ENCODE measurements at regions not wholly inside any gene's neighbourhood (a gene's known extent, or its start where the extent isn't known, plus 50 kb on each side); places are given as distances from the start of the nearest gene placed in this dataset.

- H3K4me1 ChIP-seq (ENCODE audit: control insufficient read depth, extremely low read depth, insufficient read depth, low read length): no peaks in the 10 kb centered on the region
- H3K4me2 ChIP-seq (ENCODE audit: extremely low read depth, insufficient read depth, low read length): peak overlapping the region; percentile 44
- no peaks in the 10 kb centered on the region for H3K79me2 ChIP-seq (ENCODE audit: control insufficient read depth, insufficient read depth, low read length)
- peak overlapping the region; percentile 46 for H2AFZ ChIP-seq (ENCODE audit: low read length)
- H3K27me3 ChIP-seq (ENCODE audit: control insufficient read depth, insufficient read depth, low read length): peaks cover 4% of the 10 kb centered on the region
- no peak overlapping the region for H3K9ac ChIP-seq (ENCODE audit: insufficient read depth, low read length)
- peak; percentile 45 to 58 for DNase-seq (ENCODE audit: low read depth in 2 of 2)
- no peaks in the 10 kb centered on the region for H4K20me1 ChIP-seq (ENCODE audit: control insufficient read depth, extremely low read depth, insufficient read depth, low read length)
- H3K27ac ChIP-seq (ENCODE audit: insufficient read depth, low read length): no peak overlapping the region
- no peaks in the 10 kb centered on the region for H3K9me3 ChIP-seq (ENCODE audit: control insufficient read depth, insufficient read depth, low read depth, low read length)
- peak overlapping the region in 1 of 4 experiments; percentile 33 for H3K4me3 ChIP-seq (replicated peaks in 1 of 4; ENCODE audit: control extremely low read depth in 1 of 4, insufficient read depth in 1 of 4, low read depth in 3 of 4, low read length in 4 of 4)
- no peaks in the 10 kb centered on the region for H3K36me3 ChIP-seq (ENCODE audit: control insufficient read depth, insufficient read depth, low read length)
- TF ChIP-seq EZH2 (IDR thresholded peaks at IDR 0.05; ENCODE audit: low read length, missing control alignments): no peak
- peak; percentile 89 to 91 for TF ChIP-seq CTCF (conservative IDR thresholded peaks at IDR 0.05 in 1 of 2, IDR thresholded peaks at IDR 0.05 in 1 of 2; ENCODE audit: low read depth in 1 of 2, low read length in 2 of 2)
Measured at GRCh38 chr7:35537067-35538023, 157.6 kb downstream of the HERPUD2 start.

GRCh38 chr7:35536396-35536826 is 158.5 kb downstream of the HERPUD2 start:
- no peak overlapping the region for H2AFZ ChIP-seq (ENCODE audit: low read length)
- no peak for DNase-seq (ENCODE audit: low read depth in 2 of 2)
- no peaks in the 10 kb centered on the region for H3K79me2 ChIP-seq (ENCODE audit: control insufficient read depth, insufficient read depth, low read length)
- H3K27ac ChIP-seq (ENCODE audit: insufficient read depth, low read length): no peak overlapping the region
- no peaks in the 10 kb centered on the region for H3K4me1 ChIP-seq (ENCODE audit: control insufficient read depth, extremely low read depth, insufficient read depth, low read length)
- TF ChIP-seq CTCF (conservative IDR thresholded peaks at IDR 0.05 in 1 of 2, IDR thresholded peaks at IDR 0.05 in 1 of 2; ENCODE audit: low read depth in 1 of 2, low read length in 2 of 2) (no peak), EZH2 (IDR thresholded peaks at IDR 0.05; ENCODE audit: low read length, missing control alignments) (no peak)
- no peaks in the 10 kb centered on the region for H3K36me3 ChIP-seq (ENCODE audit: control insufficient read depth, insufficient read depth, low read length)
- no peaks in the 10 kb centered on the region for H3K9me3 ChIP-seq (ENCODE audit: control insufficient read depth, insufficient read depth, low read depth, low read length)
- H3K4me2 ChIP-seq (ENCODE audit: extremely low read depth, insufficient read depth, low read length): no peak overlapping the region
- no peak overlapping the region for H3K4me3 ChIP-seq (replicated peaks in 1 of 4; ENCODE audit: control extremely low read depth in 1 of 4, insufficient read depth in 1 of 4, low read depth in 3 of 4, low read length in 4 of 4)
- H3K27me3 ChIP-seq (ENCODE audit: control insufficient read depth, insufficient read depth, low read length): peaks cover 4% of the 10 kb centered on the region
- H4K20me1 ChIP-seq (ENCODE audit: control insufficient read depth, extremely low read depth, insufficient read depth, low read length): no peaks in the 10 kb centered on the region
- H3K9ac ChIP-seq (ENCODE audit: insufficient read depth, low read length): no peak overlapping the region

- no peak for TF ChIP-seq EZH2 (IDR thresholded peaks at IDR 0.05; ENCODE audit: low read length, missing control alignments)
- TF ChIP-seq CTCF (conservative IDR thresholded peaks at IDR 0.05 in 1 of 2, IDR thresholded peaks at IDR 0.05 in 1 of 2; ENCODE audit: low read depth in 1 of 2, low read length in 2 of 2): no peak
- DNase-seq (ENCODE audit: low read depth in 2 of 2): no peak
- Histone ChIP-seq H4K20me1 (ENCODE audit: control insufficient read depth, extremely low read depth, insufficient read depth, low read length) (no peaks in the 10 kb centered on the region), H3K79me2 (ENCODE audit: control insufficient read depth, insufficient read depth, low read length) (no peaks in the 10 kb centered on the region), H3K4me3 (replicated peaks in 1 of 4; ENCODE audit: control extremely low read depth in 1 of 4, insufficient read depth in 1 of 4, low read depth in 3 of 4, low read length in 4 of 4) (no peak overlapping the region), H2AFZ (ENCODE audit: low read length) (no peak overlapping the region), H3K27me3 (ENCODE audit: control insufficient read depth, insufficient read depth, low read length) (peaks cover 4% of the 10 kb centered on the region), H3K4me1 (ENCODE audit: control insufficient read depth, extremely low read depth, insufficient read depth, low read length) (no peaks in the 10 kb centered on the region), H3K27ac (ENCODE audit: insufficient read depth, low read length) (no peak overlapping the region), H3K4me2 (ENCODE audit: extremely low read depth, insufficient read depth, low read length) (no peak overlapping the region), H3K36me3 (ENCODE audit: control insufficient read depth, insufficient read depth, low read length) (no peaks in the 10 kb centered on the region), H3K9me3 (ENCODE audit: control insufficient read depth, insufficient read depth, low read depth, low read length) (no peaks in the 10 kb centered on the region), H3K9ac (ENCODE audit: insufficient read depth, low read length) (no peak overlapping the region)
Measured at GRCh38 chr7:35533902-35534301, 161.0 kb downstream of the HERPUD2 start.
